ENCODE measurements at regions not wholly inside any gene's neighbourhood (a gene's known extent, or its start where the extent isn't known, plus 50 kb on each side); places are given as distances from the start of the nearest gene placed in this dataset.

- TF ChIP-seq, protein P1, sequence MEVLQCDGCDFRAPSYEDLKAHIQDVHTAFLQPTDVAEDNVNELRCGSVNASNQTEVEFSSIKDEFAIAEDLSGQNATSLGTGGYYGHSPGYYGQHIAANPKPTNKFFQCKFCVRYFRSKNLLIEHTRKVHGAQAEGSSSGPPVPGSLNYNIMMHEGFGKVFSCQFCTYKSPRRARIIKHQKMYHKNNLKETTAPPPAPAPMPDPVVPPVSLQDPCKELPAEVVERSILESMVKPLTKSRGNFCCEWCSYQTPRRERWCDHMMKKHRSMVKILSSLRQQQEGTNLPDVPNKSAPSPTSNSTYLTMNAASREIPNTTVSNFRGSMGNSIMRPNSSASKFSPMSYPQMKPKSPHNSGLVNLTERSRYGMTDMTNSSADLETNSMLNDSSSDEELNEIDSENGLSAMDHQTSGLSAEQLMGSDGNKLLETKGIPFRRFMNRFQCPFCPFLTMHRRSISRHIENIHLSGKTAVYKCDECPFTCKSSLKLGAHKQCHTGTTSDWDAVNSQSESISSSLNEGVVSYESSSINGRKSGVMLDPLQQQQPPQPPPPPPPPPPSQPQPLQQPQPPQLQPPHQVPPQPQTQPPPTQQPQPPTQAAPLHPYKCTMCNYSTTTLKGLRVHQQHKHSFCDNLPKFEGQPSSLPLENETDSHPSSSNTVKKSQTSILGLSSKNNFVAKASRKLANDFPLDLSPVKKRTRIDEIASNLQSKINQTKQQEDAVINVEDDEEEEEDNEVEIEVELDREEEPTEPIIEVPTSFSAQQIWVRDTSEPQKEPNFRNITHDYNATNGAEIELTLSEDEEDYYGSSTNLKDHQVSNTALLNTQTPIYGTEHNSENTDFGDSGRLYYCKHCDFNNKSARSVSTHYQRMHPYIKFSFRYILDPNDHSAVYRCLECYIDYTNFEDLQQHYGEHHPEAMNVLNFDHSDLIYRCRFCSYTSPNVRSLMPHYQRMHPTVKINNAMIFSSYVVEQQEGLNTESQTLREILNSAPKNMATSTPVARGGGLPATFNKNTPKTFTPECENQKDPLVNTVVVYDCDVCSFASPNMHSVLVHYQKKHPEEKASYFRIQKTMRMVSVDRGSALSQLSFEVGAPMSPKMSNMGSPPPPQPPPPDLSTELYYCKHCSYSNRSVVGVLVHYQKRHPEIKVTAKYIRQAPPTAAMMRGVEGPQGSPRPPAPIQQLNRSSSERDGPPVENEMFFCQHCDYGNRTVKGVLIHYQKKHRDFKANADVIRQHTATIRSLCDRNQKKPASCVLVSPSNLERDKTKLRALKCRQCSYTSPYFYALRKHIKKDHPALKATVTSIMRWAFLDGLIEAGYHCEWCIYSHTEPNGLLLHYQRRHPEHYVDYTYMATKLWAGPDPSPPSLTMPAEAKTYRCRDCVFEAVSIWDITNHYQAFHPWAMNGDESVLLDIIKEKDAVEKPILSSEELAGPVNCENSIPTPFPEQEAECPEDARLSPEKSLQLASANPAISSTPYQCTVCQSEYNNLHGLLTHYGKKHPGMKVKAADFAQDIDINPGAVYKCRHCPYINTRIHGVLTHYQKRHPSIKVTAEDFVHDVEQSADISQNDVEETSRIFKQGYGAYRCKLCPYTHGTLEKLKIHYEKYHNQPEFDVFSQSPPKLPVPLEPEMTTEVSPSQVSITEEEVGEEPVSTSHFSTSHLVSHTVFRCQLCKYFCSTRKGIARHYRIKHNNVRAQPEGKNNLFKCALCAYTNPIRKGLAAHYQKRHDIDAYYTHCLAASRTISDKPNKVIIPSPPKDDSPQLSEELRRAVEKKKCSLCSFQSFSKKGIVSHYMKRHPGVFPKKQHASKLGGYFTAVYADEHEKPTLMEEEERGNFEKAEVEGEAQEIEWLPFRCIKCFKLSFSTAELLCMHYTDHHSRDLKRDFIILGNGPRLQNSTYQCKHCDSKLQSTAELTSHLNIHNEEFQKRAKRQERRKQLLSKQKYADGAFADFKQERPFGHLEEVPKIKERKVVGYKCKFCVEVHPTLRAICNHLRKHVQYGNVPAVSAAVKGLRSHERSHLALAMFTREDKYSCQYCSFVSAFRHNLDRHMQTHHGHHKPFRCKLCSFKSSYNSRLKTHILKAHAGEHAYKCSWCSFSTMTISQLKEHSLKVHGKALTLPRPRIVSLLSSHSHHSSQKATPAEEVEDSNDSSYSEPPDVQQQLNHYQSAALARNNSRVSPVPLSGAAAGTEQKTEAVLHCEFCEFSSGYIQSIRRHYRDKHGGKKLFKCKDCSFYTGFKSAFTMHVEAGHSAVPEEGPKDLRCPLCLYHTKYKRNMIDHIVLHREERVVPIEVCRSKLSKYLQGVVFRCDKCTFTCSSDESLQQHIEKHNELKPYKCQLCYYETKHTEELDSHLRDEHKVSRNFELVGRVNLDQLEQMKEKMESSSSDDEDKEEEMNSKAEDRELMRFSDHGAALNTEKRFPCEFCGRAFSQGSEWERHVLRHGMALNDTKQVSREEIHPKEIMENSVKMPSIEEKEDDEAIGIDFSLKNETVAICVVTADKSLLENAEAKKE (CRISPR knock-in tag; IDR thresholded peaks at IDR 0.05) = no peak
- no peak for TF ChIP-seq POLR2AphosphoS5 (IDR thresholded peaks at IDR 0.05; ENCODE audit: low read depth)
- TF ChIP-seq ZNF114 (CRISPR knock-in tag; IDR thresholded peaks at IDR 0.05) = no peak
- no peak for TF ChIP-seq STAT1 (IDR thresholded peaks at IDR 0.05; ENCODE audit: unreplicated experiment)
- no peak for TF ChIP-seq JUNB (IDR thresholded peaks at IDR 0.05; ENCODE audit: unreplicated experiment)
Observed at GRCh38 chr16:5678371-5678770, 580.8 kb upstream of the EEF2KMT start (continued).

- ATAC-seq (no peak), DNase-seq (ENCODE audit: low spot score) (no peak)
- H3K4me3 ChIP-seq = no peak overlapping the region
- no peak overlapping the region for H3K4me2 ChIP-seq
- peaks cover 16% of the 10 kb centered on the region; the same call in 2 of the 3 replicates for H3K4me1 Mint-ChIP-seq
- no peak overlapping the region for H3K4me3 Mint-ChIP-seq
- H3K27me3 Mint-ChIP-seq (ENCODE audit: insufficient read depth, low read depth, poor library complexity) = no peaks in the 10 kb centered on the region
- H4K20me1 ChIP-seq (replicated peaks; ENCODE audit: insufficient read depth) = no peaks in the 10 kb centered on the region
- no peaks in the 10 kb centered on the region for H3K9me2 ChIP-seq (ENCODE audit: insufficient read depth)
- no peak overlapping the region for H2AFZ ChIP-seq
- TF ChIP-seq EZH2 (IDR thresholded peaks at IDR 0.05; ENCODE audit: low read depth, unreplicated experiment) (no peak), ZNF114 (CRISPR knock-in tag; IDR thresholded peaks at IDR 0.05) (no peak), CREB1 (CRISPR knock-in tag; IDR thresholded peaks at IDR 0.05; ENCODE audit: low read depth) (no peak), NANOG (IDR thresholded peaks at IDR 0.05; ENCODE audit: borderline replicate concordance) (no peak), POLR2AphosphoS5 (IDR thresholded peaks at IDR 0.05; ENCODE audit: low read depth) (no peak), JUNB (IDR thresholded peaks at IDR 0.05; ENCODE audit: unreplicated experiment) (no peak), STAT1 (IDR thresholded peaks at IDR 0.05; ENCODE audit: unreplicated experiment) (no peak), EZH2phosphoT487 (IDR thresholded peaks at IDR 0.05; ENCODE audit: unreplicated experiment) (no peak)
- TF ChIP-seq, protein P2, sequence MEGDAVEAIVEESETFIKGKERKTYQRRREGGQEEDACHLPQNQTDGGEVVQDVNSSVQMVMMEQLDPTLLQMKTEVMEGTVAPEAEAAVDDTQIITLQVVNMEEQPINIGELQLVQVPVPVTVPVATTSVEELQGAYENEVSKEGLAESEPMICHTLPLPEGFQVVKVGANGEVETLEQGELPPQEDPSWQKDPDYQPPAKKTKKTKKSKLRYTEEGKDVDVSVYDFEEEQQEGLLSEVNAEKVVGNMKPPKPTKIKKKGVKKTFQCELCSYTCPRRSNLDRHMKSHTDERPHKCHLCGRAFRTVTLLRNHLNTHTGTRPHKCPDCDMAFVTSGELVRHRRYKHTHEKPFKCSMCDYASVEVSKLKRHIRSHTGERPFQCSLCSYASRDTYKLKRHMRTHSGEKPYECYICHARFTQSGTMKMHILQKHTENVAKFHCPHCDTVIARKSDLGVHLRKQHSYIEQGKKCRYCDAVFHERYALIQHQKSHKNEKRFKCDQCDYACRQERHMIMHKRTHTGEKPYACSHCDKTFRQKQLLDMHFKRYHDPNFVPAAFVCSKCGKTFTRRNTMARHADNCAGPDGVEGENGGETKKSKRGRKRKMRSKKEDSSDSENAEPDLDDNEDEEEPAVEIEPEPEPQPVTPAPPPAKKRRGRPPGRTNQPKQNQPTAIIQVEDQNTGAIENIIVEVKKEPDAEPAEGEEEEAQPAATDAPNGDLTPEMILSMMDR (conservative IDR thresholded peaks at IDR 0.05; ENCODE audit: low read depth in 2 of 2) = no peak
- no peaks in the 10 kb centered on the region for H3K27me3 ChIP-seq (ENCODE audit: insufficient read depth)
- no peaks in the 10 kb centered on the region for H3K4me1 ChIP-seq (ENCODE audit: insufficient read depth)
- H3K9me3 Mint-ChIP-seq = no peaks in the 10 kb centered on the region
- no peaks in the 10 kb centered on the region for H3K36me3 ChIP-seq (ENCODE audit: insufficient read depth)
- H3K79me2 ChIP-seq (replicated peaks; ENCODE audit: insufficient read depth) = no peaks in the 10 kb centered on the region
- no peak overlapping the region for H3K27ac ChIP-seq (ENCODE audit: low read depth)
- no peaks in the 10 kb centered on the region for H3K36me3 Mint-ChIP-seq (ENCODE audit: low read depth)
- H3K27ac Mint-ChIP-seq = no peak overlapping the region
- H3F3A ChIP-seq (replicated peaks; ENCODE audit: low read depth) = no peaks in the 10 kb centered on the region
Observed at GRCh38 chr16:5671421-5671820, 573.8 kb upstream of the EEF2KMT start.
